NCI-H345 treated with DMSO at 0.1 percent for 48 hours (cell line): ENCODE measurements at regions not wholly inside any gene's neighbourhood (a gene's known extent, or its start where the extent isn't known, plus 50 kb on each side); places are given as distances from the start of the nearest gene placed in this dataset.

Experiments
- DNase-seq: peaks from one replicate; lab custom pipeline; 2025; ENCODE audit not compliant: unreplicated experiment; lab: John Stamatoyannopoulos, UW

- no peak for DNase-seq
Observed at GRCh38 chr5:3654515-3654914, 58.9 kb downstream of the IRX1 start.

- DNase-seq, result no peak
Observed at GRCh38 chr5:3656803-3657202, 61.2 kb downstream of the IRX1 start.

DNA sequence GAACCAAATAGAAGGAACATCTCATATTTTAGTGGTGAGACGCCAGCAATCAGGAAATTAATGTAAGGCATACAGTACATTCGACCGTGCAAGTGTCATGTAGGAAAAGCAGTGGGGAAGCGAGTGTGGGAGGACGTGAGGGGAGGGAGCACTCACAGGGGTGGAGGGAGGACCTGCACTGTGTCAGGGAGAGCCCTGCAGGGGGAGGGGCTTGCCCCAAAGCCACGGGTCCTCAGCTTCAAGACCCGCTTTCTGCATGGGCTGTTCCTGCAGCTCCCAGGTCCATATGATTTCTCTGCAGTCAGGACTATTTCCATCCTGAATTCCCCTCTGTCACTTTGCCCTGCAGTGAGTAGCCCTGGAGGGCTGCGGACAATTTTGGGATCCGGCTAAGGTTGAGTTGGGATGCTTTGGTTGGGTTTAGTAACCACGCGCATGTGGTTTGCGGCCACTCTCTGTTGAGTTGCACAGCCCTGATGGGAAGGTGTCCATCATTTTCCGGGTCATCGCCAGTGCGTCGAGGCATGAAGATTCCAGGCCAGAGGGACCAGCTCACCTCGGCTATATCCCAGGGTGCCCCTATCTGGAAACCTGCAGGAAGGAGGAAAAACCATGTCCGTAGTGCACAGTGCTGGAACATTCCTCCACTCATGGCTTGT is 61.9 kb downstream of the IRX1 start:
- no peak for DNase-seq

GRCh38 chr5:3658929-3659328 is 63.3 kb downstream of the IRX1 start:
- no peak for DNase-seq

GRCh38 chr5:3659907-3660306 is 64.3 kb downstream of the IRX1 start:
- DNase-seq, result no peak

GRCh38 chr5:3660630-3661029 is 65.0 kb downstream of the IRX1 start:
- DNase-seq, result no peak

- DNase-seq, result no peak
Observed at GRCh38 chr5:3661755-3662296, 66.2 kb downstream of the IRX1 start.

- no peak for DNase-seq
Observed at GRCh38 chr5:3662344-3662743, 66.7 kb downstream of the IRX1 start.

GRCh38 chr5:3671337-3671736 is 75.7 kb downstream of the IRX1 start:
- no peak for DNase-seq

- DNase-seq, result no peak
Observed at GRCh38 chr5:3678801-3679200, 83.2 kb downstream of the IRX1 start.

DNA sequence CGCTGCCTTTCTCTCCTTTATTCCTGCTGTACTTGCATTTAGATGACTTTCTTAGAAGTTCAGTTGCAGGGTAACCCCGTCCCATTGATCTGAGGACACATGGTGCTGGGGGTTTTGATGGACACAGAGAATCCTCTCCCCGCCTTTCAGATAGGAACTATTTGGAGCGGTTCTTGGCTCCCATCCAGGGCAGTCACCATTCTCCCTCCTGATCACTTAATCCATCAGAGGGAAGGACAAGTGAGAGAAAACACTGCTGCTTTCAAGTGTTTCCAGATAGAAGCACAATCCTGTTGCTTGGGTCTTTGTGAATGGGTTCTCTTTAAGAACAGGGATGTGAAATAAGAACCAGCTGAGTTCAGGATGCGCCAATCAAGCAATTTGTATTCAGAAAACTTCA is 85.2 kb downstream of the IRX1 start:
- DNase-seq, result no peak

GRCh38 chr5:3684118-3684517 is 88.5 kb downstream of the IRX1 start:
- DNase-seq, result no peak

- DNase-seq, result no peak
Observed at GRCh38 chr5:3684771-3685354, 89.2 kb downstream of the IRX1 start.

- no peak for DNase-seq
Observed at GRCh38 chr5:3694819-3695218, 99.2 kb downstream of the IRX1 start.

DNA sequence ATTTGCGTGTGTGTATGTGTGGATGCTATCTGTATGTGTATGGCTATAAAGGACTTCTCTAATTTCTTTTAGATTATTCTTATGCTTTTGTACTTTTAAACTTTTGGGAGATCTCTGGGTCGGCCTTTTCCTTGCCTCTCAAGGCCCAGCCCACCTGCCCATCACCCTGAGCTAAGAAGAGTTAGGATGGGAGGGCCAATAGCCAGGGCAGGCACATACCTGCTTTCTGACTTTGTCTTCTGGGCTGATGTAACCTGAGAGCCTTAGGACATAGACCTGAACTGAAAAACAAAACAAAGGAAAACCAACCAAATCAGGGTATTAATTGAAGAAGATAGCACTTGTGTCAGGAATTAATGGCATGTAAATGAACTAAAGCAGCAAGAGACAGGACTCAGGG is 100.2 kb downstream of the IRX1 start:
- DNase-seq, result no peak

DNA sequence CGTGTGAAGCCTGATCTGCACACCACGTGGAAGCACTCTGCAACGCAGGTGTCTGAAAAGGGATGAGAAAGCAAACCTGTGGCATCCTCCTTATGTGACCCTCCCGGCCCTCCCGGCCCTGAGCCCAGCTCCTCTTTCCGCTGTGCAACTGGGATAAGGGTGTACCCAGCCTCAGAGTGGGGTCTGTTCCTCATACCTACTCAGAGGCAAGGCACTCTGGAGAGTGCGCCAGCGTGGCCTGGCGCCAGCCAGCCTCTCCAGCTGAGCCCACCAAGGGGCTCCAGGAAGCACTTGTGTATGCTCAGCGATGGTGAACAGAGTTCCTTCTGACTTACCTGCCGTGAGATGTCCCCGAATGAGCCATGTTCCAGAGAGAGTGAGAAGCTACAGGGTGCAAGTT is 102.8 kb downstream of the IRX1 start:
- DNase-seq, result no peak

DNA sequence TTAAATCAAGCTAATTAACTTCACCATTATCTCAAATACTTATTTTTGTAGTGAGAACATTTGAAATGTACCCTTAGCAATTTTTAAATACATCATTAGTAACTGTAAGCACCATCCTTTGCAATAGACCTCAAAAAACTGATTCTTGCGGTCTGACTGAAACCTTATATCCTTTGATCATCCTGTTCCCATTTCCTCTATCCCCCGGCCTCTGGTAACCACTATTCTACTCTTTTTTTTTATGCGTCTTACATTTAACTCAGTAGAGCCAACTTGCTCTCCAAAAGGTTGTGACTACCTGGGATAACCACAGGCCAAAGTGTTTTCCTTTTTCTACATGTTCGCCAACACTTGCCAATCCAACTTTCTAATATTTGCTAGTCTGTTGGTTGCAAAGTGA is 106.1 kb downstream of the IRX1 start:
- no peak for DNase-seq

- DNase-seq, result no peak
Observed at GRCh38 chr5:3704661-3705060, 109.0 kb downstream of the IRX1 start.

GRCh38 chr5:3709068-3709716 is 113.6 kb downstream of the IRX1 start:
- no peak for DNase-seq

DNA sequence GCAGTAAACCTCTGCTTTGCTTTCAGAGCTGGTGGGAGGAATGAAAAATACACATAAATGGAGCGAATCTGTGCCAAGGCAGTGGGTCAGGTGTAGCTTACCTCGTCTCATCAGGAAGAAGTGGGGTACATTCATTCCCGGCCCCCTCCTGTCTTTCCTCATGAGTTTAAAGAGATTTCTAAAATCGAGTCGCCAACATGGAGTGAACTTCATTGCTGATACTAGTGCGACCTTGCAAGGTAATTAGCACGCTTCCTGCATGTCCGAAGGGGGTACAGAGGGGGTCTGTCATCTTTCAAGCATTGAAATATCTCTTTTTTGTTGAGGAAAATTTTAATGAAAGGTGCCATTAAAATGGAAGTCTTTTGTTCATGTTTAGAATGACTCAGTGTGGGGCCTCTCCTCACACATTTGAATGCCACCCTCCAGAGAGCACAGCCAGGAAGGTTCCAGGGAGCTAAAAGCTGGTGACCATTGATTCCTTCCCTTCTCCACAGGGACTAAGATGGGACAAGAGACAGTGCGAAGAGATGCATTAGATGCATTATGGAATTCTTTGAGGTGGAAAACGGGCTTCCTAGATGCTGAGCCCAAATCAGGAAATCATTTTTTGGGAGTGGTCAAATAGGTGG is 114.2 kb downstream of the IRX1 start:
- no peak for DNase-seq

GRCh38 chr5:3715062-3715461 is 119.4 kb downstream of the IRX1 start:
- no peak for DNase-seq

GRCh38 chr5:3729631-3730030 is 134.0 kb downstream of the IRX1 start:
- DNase-seq, result no peak
